NCI-H2171 treated with DMSO at 0.1 percent for 48 hours (cell line): ENCODE measurements at regions not wholly inside any gene's neighbourhood (a gene's known extent, or its start where the extent isn't known, plus 50 kb on each side); places are given as distances from the start of the nearest gene placed in this dataset.

Experiments used
- DNase-seq: peaks from one replicate; lab custom pipeline; 2025; lab: John Stamatoyannopoulos, UW

DNA sequence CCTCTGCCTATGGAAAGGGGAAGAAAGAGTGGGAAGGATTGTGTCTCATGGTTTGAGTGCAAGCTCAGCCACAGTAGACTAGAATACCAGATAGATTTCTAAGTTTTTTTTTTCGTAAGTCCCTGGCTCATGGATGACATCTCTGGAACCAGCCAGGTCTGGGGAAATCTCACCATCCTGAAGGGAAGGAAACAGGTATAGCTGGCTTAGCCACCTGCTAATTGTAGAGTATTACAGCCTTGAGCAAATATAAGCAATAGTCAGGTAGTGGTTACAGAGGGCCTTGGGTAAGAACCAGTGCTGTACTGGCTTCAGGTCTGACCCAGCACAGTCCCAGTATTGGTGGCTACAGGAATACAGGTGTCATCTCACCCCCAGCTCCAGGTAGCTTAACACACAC is 500.9 kb upstream of the PRMT6 start:
- DNase-seq: no peak

DNA sequence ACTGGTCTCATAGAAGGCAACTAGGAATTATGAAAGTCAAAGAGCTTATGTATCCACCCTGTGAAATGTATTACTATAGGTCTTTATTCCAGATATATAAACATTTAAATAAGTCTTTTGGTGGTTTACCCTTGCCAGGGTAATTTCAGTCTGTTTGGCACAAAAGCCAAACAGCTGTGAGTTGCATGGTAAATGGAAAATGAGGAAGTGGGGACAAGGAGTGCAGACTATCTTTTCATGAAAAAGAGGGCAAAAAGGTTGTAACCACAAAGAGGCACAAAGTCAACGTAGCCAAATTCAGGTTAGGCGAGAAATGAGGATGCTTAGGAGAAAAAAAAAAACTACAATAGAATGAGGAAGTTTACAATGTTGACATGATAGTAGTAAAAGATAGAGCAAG is 492.3 kb upstream of the PRMT6 start:
- DNase-seq: no peak

DNA sequence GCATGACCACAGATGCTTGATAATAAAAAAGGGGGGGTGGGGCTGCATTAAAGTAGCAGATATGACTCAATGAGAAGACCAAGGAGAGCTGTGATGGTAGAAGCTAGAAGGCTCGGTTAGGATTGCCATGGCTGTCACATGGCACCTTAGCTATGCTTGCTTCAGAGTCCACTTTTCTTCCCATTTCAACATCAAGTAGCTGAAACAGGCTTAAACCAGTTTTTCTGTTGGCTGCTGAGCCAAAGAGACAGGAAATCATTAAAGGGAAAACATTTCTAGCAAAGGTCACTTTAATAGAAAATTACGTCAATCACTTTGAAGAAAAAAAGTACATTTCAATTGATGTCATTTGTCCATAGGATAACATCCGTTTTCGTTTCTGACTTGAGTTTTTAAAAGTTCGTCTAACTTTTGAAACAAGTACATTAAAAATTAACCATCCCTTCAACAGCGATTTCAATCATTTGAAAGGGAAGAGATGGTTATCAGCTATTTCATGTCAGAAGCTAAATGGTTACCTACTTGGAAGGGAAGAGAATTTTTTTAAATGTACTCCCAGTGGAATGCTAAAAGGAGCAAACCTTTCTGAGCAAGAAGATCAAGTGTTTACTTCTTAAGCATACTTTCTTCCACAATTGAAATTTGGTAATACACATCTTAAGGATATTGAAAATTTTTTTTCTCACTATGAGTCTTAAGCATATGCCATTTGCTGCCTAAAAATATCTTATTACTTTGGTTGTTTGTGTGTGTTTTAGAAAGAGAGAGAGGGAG is 488.1 kb upstream of the PRMT6 start:
- no peak for DNase-seq

DNA sequence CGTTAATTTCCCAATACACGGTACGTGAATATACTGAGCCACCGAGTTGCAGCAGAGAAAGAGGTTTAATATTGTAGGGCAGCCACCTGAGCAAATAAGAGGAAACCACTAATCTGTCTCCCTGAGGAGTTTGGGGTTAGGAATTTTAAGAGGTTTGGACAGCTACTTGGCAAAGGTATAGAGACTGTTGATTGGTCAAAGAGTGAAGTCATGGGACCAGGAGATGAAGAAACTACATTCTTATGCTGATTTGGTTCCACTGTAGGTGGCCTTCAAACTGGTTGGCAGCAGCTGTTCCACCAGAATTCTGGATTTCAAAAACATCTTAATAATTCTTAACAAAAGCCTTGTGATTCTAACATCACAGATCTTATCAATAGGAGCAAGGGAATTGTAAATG is 485.4 kb upstream of the PRMT6 start:
- DNase-seq: no peak

DNA sequence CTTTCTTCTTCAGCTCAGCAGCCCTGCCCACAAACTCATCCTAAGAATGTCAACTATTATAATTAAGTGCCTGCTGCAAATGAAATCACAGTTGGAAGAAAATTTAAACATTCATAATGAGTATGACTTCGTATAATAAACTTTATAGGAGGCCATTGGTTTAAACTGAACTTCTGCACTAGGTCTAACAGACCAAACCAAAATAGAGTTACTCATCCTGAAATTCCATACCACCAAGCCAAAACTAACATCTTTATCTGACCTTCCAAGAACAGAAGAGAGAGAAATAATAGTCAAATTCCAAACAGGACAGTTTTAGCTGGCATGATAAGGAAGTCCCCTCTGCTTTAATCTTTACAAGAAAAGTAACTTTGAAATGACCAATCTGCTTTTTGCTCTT is 472.4 kb upstream of the PRMT6 start:
- DNase-seq: no peak

DNA sequence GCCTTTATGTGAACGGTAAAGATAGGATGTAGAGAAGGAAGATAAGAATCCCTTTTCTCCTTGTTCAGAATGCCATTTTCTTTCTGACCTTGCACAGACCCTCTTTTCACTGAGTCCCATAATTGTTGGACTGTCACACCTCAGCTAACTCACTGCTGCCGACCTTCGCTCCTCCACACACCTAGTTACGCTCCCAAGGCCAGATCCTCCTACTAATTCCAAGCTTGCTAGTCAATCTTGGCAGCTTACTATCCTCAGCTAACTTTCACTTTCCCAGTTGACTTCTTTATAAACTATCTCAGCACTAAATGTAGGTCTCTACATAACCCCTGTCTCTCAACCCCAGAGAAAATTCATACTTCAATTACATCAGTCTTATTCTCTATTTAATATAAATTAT is 471.8 kb upstream of the PRMT6 start:
- DNase-seq: no peak

DNA sequence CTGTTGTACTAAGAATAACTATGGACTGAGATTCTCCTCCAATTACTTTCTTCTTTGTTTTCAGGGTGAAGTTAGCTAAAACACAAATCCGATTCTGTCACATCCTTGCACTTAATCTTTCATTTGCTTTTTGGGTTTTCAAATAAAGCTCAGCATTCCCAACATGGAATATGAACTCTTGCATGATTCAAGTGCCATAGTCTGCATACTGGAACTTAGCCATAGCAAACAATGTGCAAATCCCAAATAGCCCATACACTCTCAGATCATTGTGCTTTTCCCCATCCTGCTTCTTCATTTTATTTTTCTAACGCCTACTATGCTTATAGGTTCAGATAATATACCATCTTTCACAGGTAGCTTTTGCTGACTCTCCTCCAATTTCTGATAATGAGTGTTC is 455.8 kb upstream of the PRMT6 start:
- DNase-seq: no peak

DNA sequence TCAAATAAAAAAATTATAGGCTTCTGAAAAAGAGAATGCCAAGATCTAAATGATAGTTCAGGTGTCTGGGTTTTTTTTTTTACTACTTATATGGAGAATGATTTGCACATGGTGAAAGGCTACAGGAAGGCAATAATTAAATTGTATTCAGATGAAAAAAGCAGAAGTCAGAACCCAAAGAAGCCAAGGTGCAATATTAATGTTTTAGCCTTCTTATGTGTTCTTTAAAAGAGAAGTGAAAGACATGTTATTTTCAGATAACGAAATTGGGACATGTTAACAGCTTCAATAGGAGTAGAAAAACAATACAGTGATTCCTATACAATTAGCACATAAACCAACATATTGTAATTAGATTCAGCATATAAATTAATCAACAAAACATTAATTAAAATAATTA is 452.9 kb upstream of the PRMT6 start:
- no peak for DNase-seq

DNA sequence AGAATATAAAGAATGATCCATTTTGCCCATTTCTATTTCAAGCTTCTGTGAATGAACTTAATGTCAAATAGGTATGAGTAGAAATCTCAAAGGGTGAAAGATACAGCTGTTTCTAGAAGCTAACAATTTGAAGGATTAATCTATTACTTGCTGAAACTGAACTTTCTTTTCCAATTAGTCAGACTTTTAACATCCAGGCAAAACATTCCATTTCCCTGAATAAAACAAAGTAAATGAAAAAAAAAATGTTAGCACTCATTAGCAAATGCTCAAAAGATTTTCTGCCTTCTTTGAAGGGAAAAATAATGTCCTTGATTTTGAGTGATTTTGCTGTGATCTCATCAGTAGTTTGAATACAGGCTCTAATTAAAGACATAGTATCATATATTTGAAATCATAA is 447.6 kb upstream of the PRMT6 start:
- no peak for DNase-seq

DNA sequence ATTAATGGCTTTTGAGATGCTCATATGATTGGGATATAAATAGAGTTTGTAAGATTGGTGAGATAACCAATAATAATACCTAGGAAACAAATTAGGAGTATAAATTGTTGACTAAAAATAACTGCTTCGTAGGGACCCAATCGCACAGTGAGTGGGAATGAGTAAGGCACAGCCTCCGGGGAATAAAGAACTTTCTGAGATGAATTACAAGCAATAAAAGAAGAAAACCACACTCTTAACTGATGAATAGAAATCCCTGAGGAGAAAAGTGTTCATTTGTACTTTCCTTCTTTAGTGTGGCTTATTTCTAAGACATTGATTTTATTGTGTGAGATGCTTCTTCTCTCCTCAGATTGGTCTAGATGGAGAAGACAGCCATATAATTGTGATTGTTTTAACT is 443.4 kb upstream of the PRMT6 start:
- DNase-seq: no peak

DNA sequence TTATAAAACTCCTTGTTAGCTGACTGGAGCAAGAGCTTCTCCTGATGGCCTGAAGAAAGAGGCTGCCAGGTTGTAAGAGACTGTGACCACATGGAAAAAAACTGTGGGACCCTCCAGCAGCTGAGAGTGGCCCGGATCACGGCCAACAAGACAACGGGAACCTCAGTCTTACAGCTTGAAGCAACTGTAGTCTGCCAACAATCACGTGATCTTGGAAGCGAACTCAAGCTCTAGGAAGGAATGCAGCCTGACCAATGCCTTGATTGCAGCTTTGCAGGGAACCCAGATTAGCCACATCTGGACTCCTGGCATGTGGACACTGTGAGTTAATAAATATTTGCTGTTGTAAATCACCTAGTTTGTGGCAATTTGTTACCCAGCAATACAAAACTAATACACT is 442.6 kb upstream of the PRMT6 start:
- no peak for DNase-seq

DNA sequence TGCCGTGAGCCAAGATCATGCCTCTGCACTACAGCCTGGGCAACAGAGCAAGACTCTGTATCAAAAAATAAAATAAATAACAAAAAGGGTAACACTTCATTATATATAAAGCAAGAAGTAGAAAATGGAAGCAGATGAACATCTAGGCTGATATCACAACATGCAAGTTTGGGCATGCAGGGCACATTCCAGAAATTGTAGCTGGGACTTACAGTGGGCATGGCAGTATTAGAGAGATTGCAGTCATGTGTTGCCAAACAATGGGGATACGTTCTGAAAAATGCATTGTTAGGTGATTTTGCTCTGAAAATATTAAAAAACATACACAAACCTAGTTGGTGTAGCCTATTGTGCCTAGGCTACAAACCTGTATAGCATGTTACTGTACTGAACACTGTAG is 441.0 kb upstream of the PRMT6 start:
- no peak for DNase-seq

DNA sequence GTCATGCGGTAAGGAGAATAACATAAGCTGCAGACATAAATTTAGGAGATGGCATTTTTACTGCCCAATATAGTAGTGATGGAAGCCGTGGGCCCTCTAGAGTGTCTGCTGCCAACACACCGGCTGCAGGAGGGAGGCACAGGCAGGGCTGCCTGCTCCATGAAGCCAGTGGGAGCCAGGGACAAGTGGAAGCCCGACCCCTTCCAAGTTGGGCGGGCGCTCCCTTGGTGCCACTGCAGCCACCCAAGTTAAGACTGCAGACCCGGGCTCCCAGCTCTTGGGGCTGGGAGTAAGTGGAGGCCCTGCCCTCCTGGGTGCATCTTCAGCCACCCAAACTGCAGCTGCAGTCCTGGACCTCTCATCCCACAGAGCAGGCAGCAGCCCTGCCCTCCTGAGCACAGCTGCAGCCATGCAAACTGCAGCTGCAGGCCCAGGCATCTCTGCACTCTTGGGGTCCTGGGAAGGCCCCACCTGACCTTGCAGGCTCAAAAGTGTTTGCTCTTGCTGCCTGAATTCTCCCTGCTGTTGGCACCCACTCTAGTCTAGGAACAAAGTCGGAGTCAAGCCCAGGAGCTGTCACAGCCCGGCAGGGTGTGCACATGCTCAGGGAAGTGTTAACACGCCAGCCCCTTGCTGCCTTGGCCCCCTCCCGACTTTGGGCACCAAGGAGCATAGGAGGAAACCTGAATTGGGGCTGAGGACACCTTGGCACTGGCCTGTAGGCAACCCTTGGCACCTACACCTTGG is 437.2 kb upstream of the PRMT6 start:
- no peak for DNase-seq

DNA sequence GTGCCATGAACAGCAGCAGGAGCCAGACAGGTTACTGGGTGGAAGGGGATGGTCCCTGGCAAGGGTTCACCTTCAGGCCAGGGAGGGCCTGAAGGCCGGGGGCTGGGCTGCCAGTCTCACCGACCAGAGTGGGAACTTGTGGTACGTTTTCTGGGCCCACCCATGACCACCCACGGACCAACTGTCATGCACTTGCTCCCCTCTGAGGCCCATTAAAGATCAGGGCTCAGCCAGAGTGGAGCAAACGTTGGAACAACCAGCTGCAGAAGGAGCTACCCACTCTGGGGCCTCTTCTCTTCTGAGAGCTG is 436.7 kb upstream of the PRMT6 start:
- no peak for DNase-seq

DNA sequence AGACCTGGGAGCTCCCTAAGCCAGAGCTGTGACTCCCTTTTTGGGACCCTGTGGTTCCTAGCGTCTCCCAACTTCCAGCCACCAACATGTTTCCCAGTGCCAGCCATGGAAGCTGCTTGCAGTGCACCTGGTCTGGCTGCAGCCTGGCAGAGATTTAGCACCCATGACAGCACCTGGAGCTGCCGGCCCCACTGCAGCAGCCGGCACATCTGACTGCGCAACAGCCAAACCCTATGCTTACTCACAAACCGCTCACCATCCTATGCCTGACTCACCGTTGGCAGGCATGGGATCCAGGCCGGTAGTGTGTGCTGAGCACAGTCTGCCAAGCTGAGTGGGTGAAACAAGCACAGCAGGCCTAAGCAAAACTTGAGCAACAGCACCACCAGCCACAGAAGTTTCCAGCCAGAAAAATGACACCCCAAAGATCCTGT is 435.9 kb upstream of the PRMT6 start:
- DNase-seq: no peak

DNA sequence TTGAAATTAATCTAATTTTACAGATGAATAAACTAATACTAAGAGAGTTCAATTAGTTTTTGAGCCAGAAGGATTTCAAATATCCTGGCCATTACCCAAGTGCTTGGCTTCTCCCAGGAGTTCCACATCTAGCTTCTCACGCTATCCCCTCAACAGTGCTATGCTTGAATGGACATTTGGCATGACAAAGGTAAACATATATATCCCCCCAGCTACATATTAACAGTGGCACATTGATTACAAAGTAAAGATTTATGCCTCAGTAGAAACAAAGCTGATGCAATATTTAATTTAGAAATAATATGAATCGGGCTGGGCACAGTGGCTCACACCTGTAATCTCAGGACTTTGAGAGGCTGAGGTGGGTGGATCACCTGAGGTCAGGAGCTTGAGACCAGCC is 434.6 kb upstream of the PRMT6 start:
- DNase-seq: no peak

DNA sequence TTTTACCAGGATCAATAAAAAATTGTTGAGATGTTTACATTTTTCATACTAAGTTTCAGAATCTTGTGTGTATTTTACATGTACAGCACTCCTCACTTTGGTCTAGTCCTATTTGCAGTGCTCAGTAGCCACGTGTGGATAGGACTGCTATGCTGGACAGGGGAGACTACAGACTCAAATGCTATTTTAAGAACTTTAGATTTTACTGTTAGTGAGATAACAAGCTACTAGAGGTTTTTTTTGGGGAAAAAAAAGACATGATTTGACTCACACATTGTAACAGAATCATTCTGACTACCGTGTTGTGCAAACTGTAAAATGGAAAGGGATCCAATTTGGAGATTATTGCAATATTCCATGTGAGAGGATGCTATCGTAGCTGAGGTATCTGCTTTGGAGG is 418.9 kb upstream of the PRMT6 start:
- no peak for DNase-seq

DNA sequence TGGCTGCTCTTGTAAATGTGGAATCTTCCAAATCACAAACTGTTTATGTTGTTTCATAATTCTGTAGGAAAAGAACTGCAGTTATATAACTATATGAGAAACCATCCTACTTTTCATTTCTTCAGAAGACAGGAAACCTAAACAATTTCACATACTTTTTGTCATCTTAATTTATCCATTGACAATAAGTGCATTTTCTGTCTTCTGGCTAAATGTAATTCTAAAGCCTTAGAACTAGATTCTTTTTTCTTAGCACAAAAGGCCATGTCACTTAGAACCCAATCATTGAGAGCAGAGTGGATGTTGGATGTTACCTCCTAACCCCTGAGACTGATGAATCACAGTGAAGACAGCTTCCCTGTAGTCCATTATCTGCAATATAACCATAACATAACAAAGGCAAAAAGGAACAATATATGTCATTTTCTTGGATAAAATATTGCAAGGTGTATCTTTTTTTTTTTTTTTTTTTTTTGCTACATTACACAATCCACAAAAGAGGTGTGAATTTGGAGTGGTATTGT is 410.2 kb upstream of the PRMT6 start:
- no peak for DNase-seq

DNA sequence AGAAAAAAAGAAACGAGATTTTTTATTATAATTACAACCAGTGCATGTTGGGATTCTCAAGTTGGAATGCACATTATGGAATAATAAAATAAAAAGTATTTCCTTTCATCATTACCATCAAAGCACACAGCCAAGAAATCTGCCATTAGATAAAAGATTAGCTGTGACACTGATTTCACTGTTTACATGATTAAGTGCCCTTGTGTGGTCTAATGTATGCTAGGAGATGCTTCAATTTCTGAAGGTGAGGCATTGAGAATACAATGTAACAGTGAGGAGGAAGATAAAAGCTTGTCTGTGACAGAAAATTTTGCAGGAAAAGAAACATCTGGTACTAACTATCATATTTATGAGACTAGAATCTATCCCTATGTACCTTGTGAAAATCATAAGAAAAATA is 409.7 kb upstream of the PRMT6 start:
- no peak for DNase-seq

DNA sequence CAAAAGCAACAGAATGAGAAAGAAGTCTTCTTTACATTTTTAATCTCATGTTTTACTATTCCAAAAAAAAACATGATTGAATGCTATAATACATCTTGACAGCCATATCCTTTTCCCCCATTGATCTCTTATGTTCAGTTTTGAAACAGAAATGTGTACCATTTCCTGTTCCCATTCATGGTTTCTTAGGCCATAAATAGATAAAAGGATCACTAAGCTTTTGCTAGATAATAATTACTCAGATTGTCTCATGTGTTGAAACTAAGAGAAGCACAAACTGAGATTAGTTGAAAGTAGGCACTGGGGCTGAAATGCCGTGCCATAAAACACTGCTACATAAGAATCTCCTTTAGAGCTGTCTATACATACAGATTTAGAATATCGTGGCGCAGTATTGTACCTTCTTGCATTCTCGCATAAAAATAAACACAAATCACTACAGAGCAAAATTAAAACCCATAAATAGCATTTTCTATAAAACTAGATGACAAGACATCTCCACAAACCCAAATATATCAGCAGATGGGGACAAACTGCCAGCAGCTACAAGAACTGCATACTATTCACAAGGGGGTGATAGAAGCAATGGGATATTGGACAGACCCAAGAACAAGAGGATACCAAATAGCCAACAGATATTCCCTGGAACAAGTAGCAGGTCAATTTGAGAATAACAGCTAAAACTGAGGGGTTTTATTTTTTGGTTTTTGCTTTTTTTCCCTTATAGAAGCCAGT is 405.3 kb upstream of the PRMT6 start:
- no peak for DNase-seq

DNA sequence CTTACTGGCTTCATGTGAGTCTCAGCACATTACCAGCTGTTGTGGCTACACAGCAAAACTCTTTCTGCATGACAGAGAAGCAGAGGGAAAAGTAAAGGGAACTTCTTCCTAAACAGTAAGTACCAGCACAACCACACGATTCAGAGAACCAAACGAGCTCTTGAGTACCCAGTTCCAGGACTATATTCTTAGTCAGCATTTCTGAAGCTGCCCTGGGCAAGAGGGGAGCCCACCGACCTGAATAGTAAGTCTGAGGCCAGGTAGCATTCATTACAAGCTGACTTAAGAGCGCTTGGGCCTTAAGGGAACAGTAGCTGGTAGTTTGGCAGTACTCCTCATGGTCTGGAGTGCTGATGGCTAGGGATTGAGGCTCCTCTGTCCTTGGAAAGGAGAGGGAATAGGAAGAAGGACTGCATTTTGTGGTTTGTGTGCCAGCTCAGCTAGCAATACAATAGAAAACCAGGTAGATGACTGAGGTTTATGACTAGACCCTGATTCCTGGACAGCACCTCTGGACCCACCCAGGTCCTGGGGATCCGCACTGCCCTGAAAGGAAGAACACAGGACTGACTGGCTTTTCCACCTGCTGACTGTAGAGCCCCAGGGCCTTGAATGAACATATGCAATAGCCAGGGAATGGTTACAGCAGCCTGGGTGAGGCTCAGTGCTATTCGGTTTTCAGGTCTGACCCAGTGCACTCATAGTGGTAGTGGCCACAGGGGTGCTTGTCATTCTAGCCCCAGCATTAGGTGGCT is 396.8 kb upstream of the PRMT6 start:
- no peak for DNase-seq

DNA sequence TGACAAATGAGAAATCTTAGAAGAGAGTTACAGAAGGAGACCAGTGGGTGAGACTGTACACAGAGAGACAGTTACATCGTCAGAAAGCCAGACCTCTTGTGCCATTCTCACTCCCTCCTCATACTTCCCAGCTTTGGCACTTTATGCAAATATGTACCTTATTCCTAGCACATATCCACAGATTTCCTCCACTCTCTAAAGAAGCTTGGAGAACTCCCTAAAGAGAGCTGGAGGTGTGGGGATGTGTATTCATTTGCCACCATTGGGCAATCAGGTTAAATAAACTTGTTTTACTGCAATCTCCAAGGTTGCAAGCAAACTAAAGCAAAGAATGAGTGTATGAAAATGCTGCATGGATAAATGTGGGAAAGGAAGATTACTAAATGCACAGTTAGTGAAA is 380.9 kb upstream of the PRMT6 start:
- DNase-seq: no peak
